ENCODE measurements at regions not wholly inside any gene's neighbourhood (a gene's known extent, or its start where the extent isn't known, plus 50 kb on each side); places are given as distances from the start of the nearest gene placed in this dataset.

DNA sequence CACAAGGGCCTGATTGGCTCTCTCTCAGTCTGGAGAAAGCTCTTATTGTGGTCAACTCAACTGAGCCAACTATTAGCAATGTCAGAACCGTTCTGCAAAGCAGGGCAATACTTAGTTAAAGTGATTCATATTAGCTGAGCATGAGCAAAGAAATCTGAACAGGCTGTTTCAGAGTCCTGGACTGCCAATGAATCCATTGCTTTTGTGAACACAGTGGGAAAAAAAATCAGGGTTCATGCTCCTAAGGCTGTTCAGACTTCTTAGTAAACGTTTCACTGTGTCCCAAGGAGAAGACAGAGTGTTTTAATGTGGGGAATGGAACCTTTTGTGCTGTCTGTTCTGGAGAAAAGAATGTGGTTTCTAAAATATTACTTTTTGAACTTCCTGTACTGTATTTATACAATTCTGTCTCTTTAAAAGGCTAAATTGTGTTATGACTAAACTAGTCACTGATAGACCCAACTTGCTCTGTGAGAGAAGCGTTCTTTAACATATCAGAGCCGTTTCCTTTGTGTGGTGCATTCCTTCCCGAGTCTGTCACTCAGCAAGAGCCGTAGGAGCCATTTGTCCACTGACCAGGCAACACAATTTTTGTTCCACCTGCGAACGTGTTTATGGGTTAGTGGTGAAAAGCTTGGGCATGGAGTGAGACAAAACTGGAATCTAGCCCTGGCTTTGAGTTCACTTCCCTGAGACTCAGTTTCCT is 366.1 kb downstream of the FBXO8 start:
- 31% methylated on average over 5 of the region's 8 CpGs for WGBS (ENCODE audit: insufficient coverage)
- H3K27me3 ChIP-seq (ENCODE audit: control insufficient read depth, insufficient read depth, low read length), result no peaks in the 10 kb centered on the region
- no peak overlapping the region for H3K4me3 ChIP-seq (ENCODE audit: low read length)
- no peaks in the 10 kb centered on the region for H3K36me3 ChIP-seq (ENCODE audit: control insufficient read depth, insufficient read depth, low read length)
- no peaks in the 10 kb centered on the region for H3K9me3 ChIP-seq (replicated peaks; ENCODE audit: control insufficient read depth, low read depth, low read length)
- H3K4me1 ChIP-seq (ENCODE audit: control insufficient read depth, insufficient read depth, low read length), result no peaks in the 10 kb centered on the region
- no peak overlapping the region for H3K27ac ChIP-seq (ENCODE audit: low read length)
- DNase-seq, result no peak

DNA sequence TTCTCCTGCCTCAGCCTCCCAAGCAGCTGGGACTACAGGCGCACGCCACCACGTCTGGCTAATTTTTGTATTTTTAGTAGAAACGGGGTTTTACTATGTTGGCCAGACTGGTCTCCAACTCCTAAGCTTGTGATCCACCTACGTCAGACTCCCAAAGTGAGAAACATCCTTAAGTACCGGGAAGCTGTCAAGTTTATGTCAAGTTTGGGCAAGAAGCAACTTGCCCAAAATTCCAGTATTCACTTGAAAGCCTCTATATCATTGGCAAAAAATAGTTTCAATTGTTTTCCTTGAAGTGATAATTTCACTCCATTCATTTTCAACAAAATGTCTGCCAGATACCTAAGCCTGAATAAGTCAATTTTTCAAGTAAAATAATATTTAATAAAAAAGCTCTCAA is 370.0 kb downstream of the FBXO8 start:
- Histone ChIP-seq H3K4me1 (ENCODE audit: control insufficient read depth, insufficient read depth, low read length) (no peaks in the 10 kb centered on the region), H3K9me3 (replicated peaks; ENCODE audit: control insufficient read depth, low read depth, low read length) (no peaks in the 10 kb centered on the region), H3K27ac (ENCODE audit: low read length) (no peak overlapping the region), H3K4me3 (ENCODE audit: low read length) (no peak overlapping the region), H3K27me3 (ENCODE audit: control insufficient read depth, insufficient read depth, low read length) (no peaks in the 10 kb centered on the region), H3K36me3 (ENCODE audit: control insufficient read depth, insufficient read depth, low read length) (no peaks in the 10 kb centered on the region)
- DNase-seq, result no peak
- WGBS (ENCODE audit: insufficient coverage), result 90% methylated on average over 2 of the region's 6 CpGs

DNA sequence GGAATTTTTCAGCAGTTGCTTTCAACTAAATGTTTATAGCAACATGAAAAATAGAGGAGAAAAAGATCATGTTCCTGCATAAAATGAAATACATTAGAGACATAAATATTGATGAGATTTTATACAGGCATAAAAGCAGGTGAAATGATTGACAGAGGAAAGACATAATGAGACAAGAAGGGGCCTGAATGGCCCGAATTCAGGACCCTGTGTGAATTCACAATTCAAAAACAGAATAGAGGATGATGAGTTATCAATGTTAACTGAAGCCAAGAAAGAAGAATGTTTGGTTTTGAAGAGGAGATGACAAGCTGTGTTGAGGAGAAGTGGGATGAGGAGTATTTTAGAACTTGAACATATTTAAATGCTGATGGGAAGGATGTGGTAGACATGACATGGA is 371.1 kb downstream of the FBXO8 start:
- Histone ChIP-seq H3K27ac (ENCODE audit: low read length) (no peak overlapping the region), H3K36me3 (ENCODE audit: control insufficient read depth, insufficient read depth, low read length) (no peaks in the 10 kb centered on the region), H3K4me1 (ENCODE audit: control insufficient read depth, insufficient read depth, low read length) (no peaks in the 10 kb centered on the region), H3K27me3 (ENCODE audit: control insufficient read depth, insufficient read depth, low read length) (no peaks in the 10 kb centered on the region), H3K4me3 (ENCODE audit: low read length) (no peak overlapping the region), H3K9me3 (replicated peaks; ENCODE audit: control insufficient read depth, low read depth, low read length) (no peaks in the 10 kb centered on the region)
- no peak for DNase-seq
- WGBS (ENCODE audit: insufficient coverage), result 63% methylated on average over 1 of the region's 1 CpG

DNA sequence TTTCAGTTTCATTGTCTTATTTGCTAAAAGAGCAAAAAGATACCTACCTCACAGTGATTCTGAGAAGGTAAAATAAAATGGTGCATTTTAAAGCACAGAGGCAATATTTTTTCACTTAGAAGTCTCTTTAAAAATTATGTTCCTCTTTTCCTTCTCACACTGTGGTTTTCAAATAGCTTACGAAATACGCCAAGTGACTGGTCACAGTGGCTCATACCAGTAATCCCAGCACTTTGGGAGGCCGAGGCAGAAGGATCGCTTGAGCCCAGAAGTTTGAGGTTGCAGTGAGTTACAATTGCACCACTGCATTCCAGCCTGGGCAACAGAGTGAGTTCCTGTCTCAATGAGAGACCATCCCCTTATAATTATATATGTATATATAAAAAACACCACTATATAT is 372.6 kb downstream of the FBXO8 start:
- no peaks in the 10 kb centered on the region for H3K36me3 ChIP-seq (ENCODE audit: control insufficient read depth, insufficient read depth, low read length)
- no peak overlapping the region for H3K4me3 ChIP-seq (ENCODE audit: low read length)
- WGBS (ENCODE audit: insufficient coverage), result no CpG with 5 or more reads among the region's 4 CpGs
- no peaks in the 10 kb centered on the region for H3K4me1 ChIP-seq (ENCODE audit: control insufficient read depth, insufficient read depth, low read length)
- no peaks in the 10 kb centered on the region for H3K27me3 ChIP-seq (ENCODE audit: control insufficient read depth, insufficient read depth, low read length)
- H3K9me3 ChIP-seq (replicated peaks; ENCODE audit: control insufficient read depth, low read depth, low read length), result no peaks in the 10 kb centered on the region
- H3K27ac ChIP-seq (ENCODE audit: low read length), result no peak overlapping the region
- DNase-seq, result peak; percentile 4

DNA sequence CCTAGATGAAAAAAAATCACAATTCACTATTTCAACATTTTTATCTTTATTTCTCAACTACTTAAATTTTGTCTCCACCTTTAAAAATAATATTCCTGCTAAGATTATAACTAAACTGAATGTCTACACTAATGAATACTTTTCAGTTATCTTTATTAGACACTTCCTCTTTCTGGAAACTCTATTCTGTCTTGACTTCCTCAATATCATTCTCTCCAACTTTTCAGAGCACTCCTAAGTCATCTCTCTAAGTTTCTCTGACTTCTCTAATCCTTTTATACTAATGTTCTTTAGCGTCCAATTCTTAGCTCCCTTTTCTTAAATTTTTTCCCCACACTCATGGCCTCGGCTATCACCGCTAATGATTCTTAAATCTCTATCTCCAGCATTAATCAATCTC is 374.2 kb downstream of the FBXO8 start:
- no peak for DNase-seq
- no peak overlapping the region for H3K4me3 ChIP-seq (ENCODE audit: low read length)
- no peaks in the 10 kb centered on the region for H3K9me3 ChIP-seq (replicated peaks; ENCODE audit: control insufficient read depth, low read depth, low read length)
- 66% methylated on average over 3 of the region's 3 CpGs for WGBS (ENCODE audit: insufficient coverage)
- no peak overlapping the region for H3K27ac ChIP-seq (ENCODE audit: low read length)
- no peaks in the 10 kb centered on the region for H3K27me3 ChIP-seq (ENCODE audit: control insufficient read depth, insufficient read depth, low read length)
- no peaks in the 10 kb centered on the region for H3K4me1 ChIP-seq (ENCODE audit: control insufficient read depth, insufficient read depth, low read length)
- no peaks in the 10 kb centered on the region for H3K36me3 ChIP-seq (ENCODE audit: control insufficient read depth, insufficient read depth, low read length)

DNA sequence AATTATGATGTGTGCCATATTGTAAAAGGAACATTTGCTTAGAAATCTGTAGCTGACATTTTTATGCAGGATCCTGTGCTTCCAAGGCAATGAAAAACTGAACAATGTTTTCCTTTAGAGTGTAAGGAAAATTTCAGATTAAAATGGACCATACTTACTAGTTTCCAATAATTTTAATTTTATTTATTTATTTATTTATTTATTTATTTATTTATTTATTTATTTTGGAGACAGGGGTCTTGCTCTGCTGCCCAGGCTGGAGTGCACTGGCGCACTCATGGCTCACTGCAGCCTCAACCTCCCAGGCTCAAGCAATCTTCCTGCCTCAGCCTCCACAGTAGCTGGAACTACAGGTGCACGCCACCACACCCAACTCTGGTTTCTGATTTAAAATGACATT is 369.8 kb upstream of the HAND2 start:
- Histone ChIP-seq H3K4me1 (ENCODE audit: control insufficient read depth, insufficient read depth, low read length) (no peaks in the 10 kb centered on the region), H3K36me3 (ENCODE audit: control insufficient read depth, insufficient read depth, low read length) (no peaks in the 10 kb centered on the region), H3K27ac (ENCODE audit: low read length) (no peak overlapping the region), H3K9me3 (replicated peaks; ENCODE audit: control insufficient read depth, low read depth, low read length) (no peaks in the 10 kb centered on the region), H3K4me3 (ENCODE audit: low read length) (no peak overlapping the region), H3K27me3 (ENCODE audit: control insufficient read depth, insufficient read depth, low read length) (no peaks in the 10 kb centered on the region)
- DNase-seq, result no peak
- no CpG with 5 or more reads among the region's 2 CpGs for WGBS (ENCODE audit: insufficient coverage)

DNA sequence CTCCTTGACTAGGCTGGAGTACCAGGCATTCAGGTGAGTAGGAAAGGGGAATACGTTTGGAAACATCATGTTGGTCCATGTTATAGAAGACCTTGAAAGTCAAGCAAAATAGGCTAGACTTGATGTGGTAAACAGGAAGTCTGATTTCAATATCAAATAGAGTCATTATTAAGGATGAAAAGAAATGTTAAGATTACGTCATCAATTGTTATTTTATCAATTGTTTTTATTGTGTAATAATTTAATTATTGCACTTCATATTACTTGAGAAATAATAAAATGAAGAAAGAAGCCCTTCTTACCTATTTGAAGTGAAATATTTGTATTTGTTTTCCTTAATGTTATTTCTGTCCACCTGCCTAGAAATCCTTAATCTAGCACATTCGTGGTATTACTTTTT is 361.0 kb upstream of the HAND2 start:
- DNase-seq, result no peak
- Histone ChIP-seq H3K36me3 (ENCODE audit: control insufficient read depth, insufficient read depth, low read length) (no peaks in the 10 kb centered on the region), H3K27me3 (ENCODE audit: control insufficient read depth, insufficient read depth, low read length) (no peaks in the 10 kb centered on the region), H3K4me1 (ENCODE audit: control insufficient read depth, insufficient read depth, low read length) (no peaks in the 10 kb centered on the region), H3K27ac (ENCODE audit: low read length) (no peak overlapping the region), H3K9me3 (replicated peaks; ENCODE audit: control insufficient read depth, low read depth, low read length) (peaks cover 8% of the 10 kb centered on the region), H3K4me3 (ENCODE audit: low read length) (no peak overlapping the region)
- 57% methylated on average over 1 of the region's 3 CpGs for WGBS (ENCODE audit: insufficient coverage)

DNA sequence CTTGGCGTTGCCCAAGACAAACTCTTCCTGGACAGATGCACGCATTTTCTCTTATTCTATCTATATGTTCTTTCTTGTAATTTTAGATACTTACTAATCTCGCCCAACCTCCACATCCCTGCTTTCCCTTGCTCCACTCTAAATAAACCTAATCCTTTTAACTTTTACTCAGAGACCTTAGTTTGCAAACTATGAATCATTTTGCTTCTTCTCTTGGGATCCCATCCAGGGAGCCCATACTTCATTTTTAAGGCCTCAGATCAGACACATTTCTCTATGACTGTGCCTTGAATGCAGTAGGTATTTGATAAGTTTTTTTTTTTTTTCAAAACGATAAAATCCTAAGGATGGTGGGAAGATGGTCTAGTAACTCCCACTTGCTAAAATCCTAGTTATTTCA is 353.8 kb upstream of the HAND2 start:
- no peak overlapping the region for H3K27ac ChIP-seq (ENCODE audit: low read length)
- no peaks in the 10 kb centered on the region for H3K4me1 ChIP-seq (ENCODE audit: control insufficient read depth, insufficient read depth, low read length)
- H3K4me3 ChIP-seq (ENCODE audit: low read length), result no peak overlapping the region
- H3K27me3 ChIP-seq (ENCODE audit: control insufficient read depth, insufficient read depth, low read length), result no peaks in the 10 kb centered on the region
- WGBS (ENCODE audit: insufficient coverage), result no CpG with 5 or more reads among the region's 4 CpGs
- H3K36me3 ChIP-seq (ENCODE audit: control insufficient read depth, insufficient read depth, low read length), result no peaks in the 10 kb centered on the region
- no peaks in the 10 kb centered on the region for H3K9me3 ChIP-seq (replicated peaks; ENCODE audit: control insufficient read depth, low read depth, low read length)
- DNase-seq, result no peak

DNA sequence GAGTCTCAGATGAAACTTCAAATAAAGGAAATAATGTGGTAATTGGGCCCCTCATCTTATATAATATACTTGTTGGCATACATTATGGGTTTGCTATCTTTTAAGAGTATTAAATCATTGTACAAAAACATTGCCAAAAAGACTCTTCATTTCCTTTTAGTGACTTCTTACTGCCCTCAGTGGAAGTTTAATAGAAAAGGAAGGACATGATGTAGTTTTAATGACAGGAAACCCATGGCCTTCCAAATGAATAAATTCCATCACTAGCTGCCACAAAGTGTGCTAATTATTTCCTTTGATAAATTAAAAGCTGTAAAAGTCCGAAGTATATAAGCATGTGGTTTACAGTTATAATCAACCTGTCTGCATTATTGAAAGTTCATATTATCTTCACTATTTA is 350.9 kb upstream of the HAND2 start:
- H3K9me3 ChIP-seq (replicated peaks; ENCODE audit: control insufficient read depth, low read depth, low read length), result no peaks in the 10 kb centered on the region
- no peaks in the 10 kb centered on the region for H3K27me3 ChIP-seq (ENCODE audit: control insufficient read depth, insufficient read depth, low read length)
- no peak overlapping the region for H3K4me3 ChIP-seq (ENCODE audit: low read length)
- no peak for DNase-seq
- no peaks in the 10 kb centered on the region for H3K4me1 ChIP-seq (ENCODE audit: control insufficient read depth, insufficient read depth, low read length)
- H3K27ac ChIP-seq (ENCODE audit: low read length), result no peak overlapping the region
- WGBS (ENCODE audit: insufficient coverage), result no CpG with 5 or more reads among the region's 1 CpG
- no peaks in the 10 kb centered on the region for H3K36me3 ChIP-seq (ENCODE audit: control insufficient read depth, insufficient read depth, low read length)

DNA sequence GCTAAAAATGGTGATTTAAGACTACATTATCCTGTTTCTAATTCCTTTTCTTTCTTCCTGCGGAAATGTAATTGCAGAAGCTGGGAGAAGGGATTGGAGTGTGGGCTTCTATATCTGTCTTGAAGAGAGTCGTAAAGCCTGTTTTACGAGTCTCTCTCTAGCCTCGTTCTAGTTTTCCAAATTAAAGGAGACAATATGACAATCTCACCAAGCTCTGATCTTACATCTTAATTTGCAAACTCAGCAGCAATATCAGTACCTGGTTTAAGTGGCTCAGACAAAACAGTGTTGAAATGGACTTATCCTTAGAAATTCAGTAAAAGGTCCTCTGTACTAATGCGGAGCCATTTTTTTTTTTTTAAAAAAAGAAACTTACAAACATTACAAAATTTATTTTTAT is 349.5 kb upstream of the HAND2 start:
- Histone ChIP-seq H3K27me3 (ENCODE audit: control insufficient read depth, insufficient read depth, low read length) (no peaks in the 10 kb centered on the region), H3K27ac (ENCODE audit: low read length) (no peak overlapping the region), H3K36me3 (ENCODE audit: control insufficient read depth, insufficient read depth, low read length) (no peaks in the 10 kb centered on the region), H3K4me1 (ENCODE audit: control insufficient read depth, insufficient read depth, low read length) (no peaks in the 10 kb centered on the region), H3K9me3 (replicated peaks; ENCODE audit: control insufficient read depth, low read depth, low read length) (no peaks in the 10 kb centered on the region), H3K4me3 (ENCODE audit: low read length) (no peak overlapping the region)
- DNase-seq, result no peak
- no CpG with 5 or more reads among the region's 5 CpGs for WGBS (ENCODE audit: insufficient coverage)

DNA sequence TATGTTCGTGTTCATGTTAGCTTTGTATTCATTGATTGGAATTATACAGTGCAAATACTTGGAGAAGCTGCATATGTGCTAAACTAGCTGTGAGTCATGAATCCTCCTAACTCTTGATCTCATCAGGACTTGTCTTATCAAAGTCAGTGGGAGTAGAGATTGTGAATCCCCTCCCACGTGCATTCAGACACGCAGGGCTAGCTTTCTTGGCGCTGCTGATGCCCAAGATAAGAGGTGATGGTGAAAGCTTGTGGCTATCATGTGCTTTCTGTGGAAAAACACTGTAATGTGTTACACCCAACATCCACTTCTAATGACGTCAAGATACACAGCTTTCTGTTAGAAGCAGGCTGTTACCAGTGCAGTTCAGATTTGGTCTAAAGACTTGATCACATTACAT is 348.7 kb upstream of the HAND2 start:
- Histone ChIP-seq H3K9me3 (replicated peaks; ENCODE audit: control insufficient read depth, low read depth, low read length) (no peaks in the 10 kb centered on the region), H3K4me1 (ENCODE audit: control insufficient read depth, insufficient read depth, low read length) (no peaks in the 10 kb centered on the region), H3K27ac (ENCODE audit: low read length) (no peak overlapping the region), H3K4me3 (ENCODE audit: low read length) (no peak overlapping the region), H3K27me3 (ENCODE audit: control insufficient read depth, insufficient read depth, low read length) (no peaks in the 10 kb centered on the region), H3K36me3 (ENCODE audit: control insufficient read depth, insufficient read depth, low read length) (no peaks in the 10 kb centered on the region)
- no CpG with 5 or more reads among the region's 5 CpGs for WGBS (ENCODE audit: insufficient coverage)
- peak; percentile 16 for DNase-seq

Measured in muscle of leg (tissue), 3 donors.